ENCODE measurements at regions not wholly inside any gene's neighbourhood (a gene's known extent, or its start where the extent isn't known, plus 50 kb on each side); places are given as distances from the start of the nearest gene placed in this dataset.

DNA sequence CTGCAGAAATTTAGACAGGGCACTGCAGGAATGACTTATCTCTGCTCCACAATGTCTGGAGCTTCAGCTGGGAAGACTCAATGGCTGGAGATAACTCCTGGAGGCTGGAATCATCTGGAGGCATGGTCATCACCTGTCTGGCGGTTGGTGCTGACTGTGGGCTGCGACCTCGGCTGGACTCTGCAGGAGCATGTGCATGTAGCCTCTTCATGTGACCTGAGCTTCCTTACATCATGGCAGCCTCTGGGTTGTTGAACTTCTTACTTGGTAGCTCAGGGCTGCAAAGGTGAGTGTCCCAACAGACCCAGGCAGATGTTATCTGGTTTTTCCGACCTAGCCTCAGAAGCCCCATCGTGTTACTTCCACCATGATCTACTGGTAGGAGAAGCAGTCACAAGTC, 188.2 kb upstream of the RPL38 start:
- TF ChIP-seq, protein P1, sequence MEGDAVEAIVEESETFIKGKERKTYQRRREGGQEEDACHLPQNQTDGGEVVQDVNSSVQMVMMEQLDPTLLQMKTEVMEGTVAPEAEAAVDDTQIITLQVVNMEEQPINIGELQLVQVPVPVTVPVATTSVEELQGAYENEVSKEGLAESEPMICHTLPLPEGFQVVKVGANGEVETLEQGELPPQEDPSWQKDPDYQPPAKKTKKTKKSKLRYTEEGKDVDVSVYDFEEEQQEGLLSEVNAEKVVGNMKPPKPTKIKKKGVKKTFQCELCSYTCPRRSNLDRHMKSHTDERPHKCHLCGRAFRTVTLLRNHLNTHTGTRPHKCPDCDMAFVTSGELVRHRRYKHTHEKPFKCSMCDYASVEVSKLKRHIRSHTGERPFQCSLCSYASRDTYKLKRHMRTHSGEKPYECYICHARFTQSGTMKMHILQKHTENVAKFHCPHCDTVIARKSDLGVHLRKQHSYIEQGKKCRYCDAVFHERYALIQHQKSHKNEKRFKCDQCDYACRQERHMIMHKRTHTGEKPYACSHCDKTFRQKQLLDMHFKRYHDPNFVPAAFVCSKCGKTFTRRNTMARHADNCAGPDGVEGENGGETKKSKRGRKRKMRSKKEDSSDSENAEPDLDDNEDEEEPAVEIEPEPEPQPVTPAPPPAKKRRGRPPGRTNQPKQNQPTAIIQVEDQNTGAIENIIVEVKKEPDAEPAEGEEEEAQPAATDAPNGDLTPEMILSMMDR (IDR thresholded peaks at IDR 0.05) = no peak
- no peak for TF ChIP-seq EZH2 (IDR thresholded peaks at IDR 0.05; ENCODE audit: borderline replicate concordance, insufficient read depth, low read depth, low read length, poor library complexity, severe bottlenecking)

Data from B cell (primary cell).